Sigmoid colon (tissue), 4 donors: ENCODE measurements at regions not wholly inside any gene's neighbourhood (a gene's known extent, or its start where the extent isn't known, plus 50 kb on each side); places are given as distances from the start of the nearest gene placed in this dataset.

Experiments used
- POLR2A ChIP-seq, 2 donors: fragments of 450-650 bp; IDR thresholded peaks; one replicate each; pipeline ENCODE4 v1.6.1; 2016; ENCODE audit warnings: antibody characterized with exemption in 2 of 2, mild to moderate bottlenecking in 2 of 2, moderate library complexity in 2 of 2
- POLR2AphosphoS5 ChIP-seq, 4 donors: sonication (generic); formaldehyde crosslinking; IDR thresholded peaks; one replicate each; pipeline ENCODE4 v1.6.1; 2017; ENCODE audit warnings: antibody characterized with exemption in 4 of 4
- TF ChIP-seq, protein P1 (sequence below), 4 experiments: fragments of 450-650 bp in 3 of 4; fragments of 200-600 bp in 1 of 4; IDR thresholded peaks; one replicate each; pipeline ENCODE4 v1.5.1; 2016 to 2019; ENCODE audit warnings: antibody characterized with exemption in 4 of 4, mild to moderate bottlenecking in 3 of 4, moderate library complexity in 2 of 4

DNA sequence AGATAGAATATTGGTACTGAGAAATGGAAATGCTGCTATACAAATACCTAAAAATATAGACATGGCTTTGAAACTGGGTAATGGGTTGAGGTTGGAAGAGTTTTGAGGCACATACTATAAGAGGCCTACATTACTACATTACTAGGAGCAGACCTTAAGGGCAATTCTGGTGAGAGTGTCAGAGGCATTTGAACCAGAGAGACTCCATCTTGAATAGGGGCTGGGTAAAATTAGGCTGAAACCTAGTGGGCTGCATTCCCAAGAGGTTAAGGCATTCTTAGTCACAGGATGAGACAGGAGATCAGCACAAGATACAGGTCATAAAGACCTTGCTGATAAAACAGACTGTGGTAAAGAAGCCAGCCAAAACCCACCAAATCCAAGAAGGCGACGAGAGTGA is 104.6 kb upstream of the ADRA1B start:
- TF ChIP-seq POLR2AphosphoS5 (IDR thresholded peaks at IDR 0.05) (no peak), POLR2A (IDR thresholded peaks at IDR 0.05) (no peak)
- TF ChIP-seq, protein P1, sequence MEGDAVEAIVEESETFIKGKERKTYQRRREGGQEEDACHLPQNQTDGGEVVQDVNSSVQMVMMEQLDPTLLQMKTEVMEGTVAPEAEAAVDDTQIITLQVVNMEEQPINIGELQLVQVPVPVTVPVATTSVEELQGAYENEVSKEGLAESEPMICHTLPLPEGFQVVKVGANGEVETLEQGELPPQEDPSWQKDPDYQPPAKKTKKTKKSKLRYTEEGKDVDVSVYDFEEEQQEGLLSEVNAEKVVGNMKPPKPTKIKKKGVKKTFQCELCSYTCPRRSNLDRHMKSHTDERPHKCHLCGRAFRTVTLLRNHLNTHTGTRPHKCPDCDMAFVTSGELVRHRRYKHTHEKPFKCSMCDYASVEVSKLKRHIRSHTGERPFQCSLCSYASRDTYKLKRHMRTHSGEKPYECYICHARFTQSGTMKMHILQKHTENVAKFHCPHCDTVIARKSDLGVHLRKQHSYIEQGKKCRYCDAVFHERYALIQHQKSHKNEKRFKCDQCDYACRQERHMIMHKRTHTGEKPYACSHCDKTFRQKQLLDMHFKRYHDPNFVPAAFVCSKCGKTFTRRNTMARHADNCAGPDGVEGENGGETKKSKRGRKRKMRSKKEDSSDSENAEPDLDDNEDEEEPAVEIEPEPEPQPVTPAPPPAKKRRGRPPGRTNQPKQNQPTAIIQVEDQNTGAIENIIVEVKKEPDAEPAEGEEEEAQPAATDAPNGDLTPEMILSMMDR (IDR thresholded peaks at IDR 0.05): no peak
